AG10803 (cell line): ENCODE measurements at regions not wholly inside any gene's neighbourhood (a gene's known extent, or its start where the extent isn't known, plus 50 kb on each side); places are given as distances from the start of the nearest gene placed in this dataset.

Experiments
- DNase-seq: peaks from one replicate; pipeline ENCODE4 v3.0.0; 2010; ENCODE audit warnings: low read depth
- H3K4me3 ChIP-seq: 2 replicates; pipeline ENCODE4 v1.5.1; 2011; ENCODE audit warnings: mild to moderate bottlenecking, low read length, control low read depth
- CTCF ChIP-seq: conservative IDR thresholded peaks from 2 replicates; pipeline ENCODE4 v1.5.1; 2011; ENCODE audit warnings: mild to moderate bottlenecking, low read length, control low read depth, inconsistent platforms

GRCh38 chr9:8262625-8263622 is 463.3 kb upstream of the DMAC1 start:
- no peak for TF ChIP-seq CTCF
- no peak for DNase-seq

DNA sequence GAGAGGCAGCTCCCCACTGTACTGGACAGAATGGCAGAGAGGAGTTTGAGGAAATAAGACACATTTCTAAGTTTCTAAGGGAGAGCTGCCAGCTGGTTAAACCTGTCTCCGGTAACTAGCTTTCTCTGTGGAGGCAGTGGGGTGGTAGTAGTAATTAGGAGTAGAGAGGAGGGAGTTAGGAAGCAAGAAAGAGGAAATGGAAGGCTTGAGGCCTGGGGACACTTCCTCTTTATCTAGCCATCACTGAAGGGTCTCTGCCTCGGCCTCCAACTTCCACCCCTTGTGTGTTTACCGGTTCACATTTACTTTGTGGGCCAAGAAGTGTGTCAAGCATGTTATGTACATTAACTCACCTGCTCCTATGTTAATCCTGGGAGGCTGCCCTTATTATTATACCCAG is 462.2 kb upstream of the DMAC1 start:
- no peak for TF ChIP-seq CTCF
- H3K4me3 ChIP-seq = no peak overlapping the region

More at GRCh38 chr9:8262625-8263622, 463.3 kb upstream of the DMAC1 start:
- no peak overlapping the region for H3K4me3 ChIP-seq

DNA sequence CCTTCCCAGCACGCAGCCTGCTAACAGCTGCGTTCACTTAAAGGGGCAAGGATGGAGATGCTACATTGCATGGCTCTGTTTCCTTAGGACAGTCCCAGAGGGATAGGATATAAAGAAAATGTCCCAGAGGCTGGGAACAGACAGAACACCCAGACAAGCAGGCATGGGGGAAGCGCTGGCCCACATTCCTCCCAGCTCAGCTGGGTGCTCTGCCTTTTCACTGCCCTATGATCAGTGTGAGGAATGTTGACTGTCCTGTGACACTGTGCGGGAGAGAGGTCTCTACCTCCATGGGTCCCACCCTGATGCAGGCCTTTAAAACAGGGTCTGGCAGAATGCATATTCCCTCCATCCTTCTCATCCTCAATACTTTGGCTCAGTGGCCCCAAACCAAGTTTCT is 459.4 kb upstream of the DMAC1 start:
- H3K4me3 ChIP-seq = no peak overlapping the region
- DNase-seq = no peak
- TF ChIP-seq CTCF = no peak

More for the DNA sequence above, 462.2 kb upstream of the DMAC1 start:
- DNase-seq = no peak

DNA sequence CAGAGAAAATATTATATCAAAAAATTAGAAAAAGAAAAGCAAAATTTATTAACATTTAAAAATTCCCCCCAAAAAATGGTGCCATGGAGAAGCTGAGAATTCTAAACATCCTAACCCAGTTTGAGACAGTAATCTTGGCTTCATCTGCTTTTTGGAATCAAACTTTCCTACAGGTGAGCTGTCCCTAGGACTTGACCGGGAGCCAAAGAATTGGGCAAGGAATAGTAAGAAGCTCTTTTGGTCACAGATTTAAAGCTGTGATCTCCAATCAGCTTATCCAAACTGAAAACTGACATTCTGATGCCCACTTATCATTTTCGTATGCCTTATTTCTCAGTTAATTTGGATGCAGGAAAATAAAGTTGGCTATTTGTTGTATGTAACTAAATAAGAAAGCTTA is 457.3 kb upstream of the DMAC1 start:
- TF ChIP-seq CTCF = no peak
- H3K4me3 ChIP-seq = no peak overlapping the region
- no peak for DNase-seq

DNA sequence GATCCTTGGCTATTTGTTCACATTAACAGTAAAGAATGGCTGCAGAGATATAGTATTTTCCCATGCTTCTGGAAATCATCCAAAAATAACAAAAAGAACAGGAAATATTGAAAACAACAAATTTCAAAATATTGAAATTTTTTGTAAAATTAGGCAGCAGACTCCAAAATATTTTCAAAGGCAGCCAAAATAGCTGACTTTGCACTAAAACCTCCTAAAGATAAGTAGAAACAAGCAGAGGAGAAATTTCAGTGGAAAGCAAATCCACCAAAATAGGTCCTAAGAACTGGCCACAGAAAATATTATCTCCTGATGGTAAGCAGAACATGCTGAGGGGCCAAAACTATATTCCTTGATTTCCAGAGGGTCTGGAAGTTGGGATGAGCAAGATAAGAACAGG is 456.3 kb upstream of the DMAC1 start:
- no peak overlapping the region for H3K4me3 ChIP-seq
- DNase-seq = no peak
- no peak for TF ChIP-seq CTCF

DNA sequence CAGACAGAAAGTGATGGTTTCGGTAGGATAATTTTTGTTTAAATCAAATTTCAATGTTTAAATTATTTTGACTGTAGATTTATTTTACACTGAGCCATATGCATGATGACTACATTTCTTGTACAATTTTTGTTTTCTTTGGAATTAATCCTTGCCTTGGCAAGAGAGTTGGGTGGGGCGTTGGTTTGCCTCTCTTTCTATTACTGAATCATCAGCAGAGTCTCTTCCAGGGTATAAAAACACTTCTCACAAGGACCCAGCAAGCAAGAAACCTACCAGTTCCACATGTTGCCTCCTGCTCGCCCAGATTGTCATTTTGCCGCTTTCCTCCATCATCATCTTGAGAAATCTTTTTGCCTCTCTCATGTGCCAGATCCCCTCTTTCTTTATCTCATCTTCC is 455.0 kb upstream of the DMAC1 start:
- no peak overlapping the region for H3K4me3 ChIP-seq
- no peak for DNase-seq
- TF ChIP-seq CTCF = no peak

- TF ChIP-seq CTCF = no peak
- no peak overlapping the region for H3K4me3 ChIP-seq
- DNase-seq = no peak
Measured at GRCh38 chr9:8252445-8252844, 452.9 kb upstream of the DMAC1 start.
